GM10248 (cell line): ENCODE measurements at regions not wholly inside any gene's neighbourhood (a gene's known extent, or its start where the extent isn't known, plus 50 kb on each side); places are given as distances from the start of the nearest gene placed in this dataset.

Source experiments
- CTCF ChIA-PET: fragments of 300-600 bp; sonication (Branson Sonifier 250); formaldehyde crosslinking; extraction: SDS; loops from one replicate; lab custom pipeline; 2021; ENCODE audit warnings: antibody characterized with exemption; lab: Yijun Ruan, JAX
- POLR2A ChIA-PET: fragments of 350-650 bp; sonication (Branson Sonifier 250); formaldehyde crosslinking; extraction: SDS; loops from one replicate; lab custom pipeline; 2020; ENCODE audit warnings: antibody characterized with exemption; lab: Yijun Ruan, JAX
- DNase-seq: peaks from one replicate; pipeline ENCODE4 v3.0.0; 2012; ENCODE audit errors: extremely low spot score
- TF ChIP-seq, protein P1 (sequence below): IDR thresholded peaks from 2 replicates; pipeline ENCODE4 v1.5.1; 2012; ENCODE audit warnings: mild to moderate bottlenecking, low read depth; ENCODE audit errors: extremely low read depth, missing control alignments, control extremely low read depth

DNA sequence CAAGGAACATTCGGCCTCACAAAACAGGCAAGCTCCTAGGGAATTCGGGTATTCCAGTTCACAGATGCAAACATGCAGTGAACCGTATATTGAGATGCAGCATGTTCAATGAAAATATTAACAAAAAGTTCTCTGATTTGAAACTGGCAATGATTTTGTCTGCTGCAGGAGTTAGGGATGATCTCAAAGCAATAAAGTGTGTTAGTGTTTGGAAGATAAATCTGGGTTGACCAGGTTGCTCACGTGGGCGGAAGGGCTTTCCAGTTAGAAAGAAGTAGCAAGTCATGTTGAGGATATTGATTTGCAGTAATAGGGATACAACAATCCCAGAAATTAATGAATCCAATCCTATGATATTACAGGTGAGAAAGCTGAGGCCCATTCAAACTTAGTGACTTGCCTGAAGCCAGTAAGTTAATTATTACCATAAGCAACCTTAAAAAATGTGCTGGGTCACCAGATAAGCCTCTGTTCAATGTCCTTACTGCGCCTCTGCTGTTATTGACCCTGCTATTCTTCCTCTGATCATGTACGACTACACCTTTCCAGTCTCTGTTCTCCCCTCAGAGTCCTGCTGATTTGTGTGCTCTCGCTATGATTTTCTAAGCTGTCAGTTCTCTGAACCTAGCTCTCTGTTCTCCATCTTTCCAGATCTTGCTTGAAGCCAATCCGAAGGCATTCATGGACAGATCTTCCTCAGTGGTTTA is 370.8 kb downstream of the DSEL start:
- ChIA-PET CTCF (interaction anchor here (0.7 to 2.1 kb wide), 4 partner anchors 10 to 84 kb away, joined by 3 to 9 read pairs (median 3); no protein-coding TSS in a partner anchor), POLR2A (no interaction called here)
- TF ChIP-seq, protein P1, sequence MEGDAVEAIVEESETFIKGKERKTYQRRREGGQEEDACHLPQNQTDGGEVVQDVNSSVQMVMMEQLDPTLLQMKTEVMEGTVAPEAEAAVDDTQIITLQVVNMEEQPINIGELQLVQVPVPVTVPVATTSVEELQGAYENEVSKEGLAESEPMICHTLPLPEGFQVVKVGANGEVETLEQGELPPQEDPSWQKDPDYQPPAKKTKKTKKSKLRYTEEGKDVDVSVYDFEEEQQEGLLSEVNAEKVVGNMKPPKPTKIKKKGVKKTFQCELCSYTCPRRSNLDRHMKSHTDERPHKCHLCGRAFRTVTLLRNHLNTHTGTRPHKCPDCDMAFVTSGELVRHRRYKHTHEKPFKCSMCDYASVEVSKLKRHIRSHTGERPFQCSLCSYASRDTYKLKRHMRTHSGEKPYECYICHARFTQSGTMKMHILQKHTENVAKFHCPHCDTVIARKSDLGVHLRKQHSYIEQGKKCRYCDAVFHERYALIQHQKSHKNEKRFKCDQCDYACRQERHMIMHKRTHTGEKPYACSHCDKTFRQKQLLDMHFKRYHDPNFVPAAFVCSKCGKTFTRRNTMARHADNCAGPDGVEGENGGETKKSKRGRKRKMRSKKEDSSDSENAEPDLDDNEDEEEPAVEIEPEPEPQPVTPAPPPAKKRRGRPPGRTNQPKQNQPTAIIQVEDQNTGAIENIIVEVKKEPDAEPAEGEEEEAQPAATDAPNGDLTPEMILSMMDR = no peak

DNA sequence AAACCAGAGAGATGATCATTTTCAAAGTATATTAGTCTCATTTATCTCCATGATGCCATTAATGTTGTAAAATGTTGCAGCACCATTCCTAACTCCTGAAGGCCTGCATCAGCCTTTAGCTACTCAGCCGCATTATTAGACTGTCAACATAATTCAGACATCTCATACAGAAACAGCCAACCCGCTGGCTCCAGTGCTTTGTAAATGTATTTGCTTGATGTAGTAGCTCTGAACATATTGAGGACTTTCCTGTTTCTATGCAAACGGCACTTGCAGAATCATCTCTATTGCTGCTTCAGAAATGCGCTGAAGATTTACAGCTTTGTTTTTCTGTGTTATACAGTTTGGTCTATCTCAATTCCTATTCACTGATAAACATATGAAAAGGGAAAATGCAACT is 372.2 kb downstream of the DSEL start:
- ChIA-PET POLR2A (no interaction called here), CTCF (interaction anchor here (2.1 kb wide), 1 partner anchor 8 kb away, joined by 9 read pairs; no protein-coding TSS in a partner anchor)
- DNase-seq = no peak
- TF ChIP-seq, protein P1 = no peak

More for the DNA sequence above, 370.8 kb downstream of the DSEL start:
- no peak for DNase-seq

DNA sequence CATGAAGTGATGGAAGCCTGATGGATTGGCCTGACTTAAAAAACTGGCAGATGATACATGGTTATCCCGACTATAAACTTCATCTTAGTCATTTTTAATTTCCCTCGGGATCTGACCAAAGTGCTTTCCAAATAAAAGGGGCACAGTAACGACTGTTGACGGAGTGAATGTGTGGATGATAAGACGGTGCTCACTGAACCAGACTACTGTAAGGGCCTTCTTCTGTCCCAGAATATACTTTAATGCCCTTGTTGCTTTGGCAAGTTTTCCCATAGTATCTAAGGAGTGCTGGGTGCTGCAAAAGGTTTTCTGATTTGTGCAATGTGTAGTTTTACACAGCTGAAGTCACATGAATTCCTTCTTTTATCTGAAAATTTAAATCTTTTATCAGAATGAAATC is 373.5 kb downstream of the DSEL start:
- POLR2A ChIA-PET = no interaction called here

DNA sequence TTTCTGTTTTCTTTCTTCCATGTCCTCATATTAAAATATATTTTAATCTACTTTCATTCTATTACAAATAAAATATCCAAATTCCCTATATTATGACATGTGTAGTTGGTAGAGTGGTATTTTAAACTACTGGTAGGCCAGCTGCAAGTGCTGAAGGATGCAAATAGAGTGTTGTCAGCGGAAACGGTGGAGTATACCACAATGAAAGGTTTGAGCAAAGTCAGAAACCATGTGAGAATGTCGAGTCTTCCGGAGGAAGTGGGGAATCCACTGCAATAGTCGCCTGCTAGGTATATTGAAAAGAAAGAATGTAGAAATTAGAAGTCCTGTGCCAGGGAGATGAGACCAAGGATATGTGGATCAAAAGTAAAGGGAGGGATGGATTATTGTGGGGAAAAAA is 373.9 kb downstream of the DSEL start:
- CTCF ChIA-PET = no interaction called here
- POLR2A ChIA-PET = no interaction called here
- TF ChIP-seq, protein P1 = no peak
- DNase-seq = no peak

More for the DNA sequence above, 373.5 kb downstream of the DSEL start:
- TF ChIP-seq, protein P1 = no peak
- CTCF ChIA-PET = no interaction called here
- DNase-seq = no peak

DNA sequence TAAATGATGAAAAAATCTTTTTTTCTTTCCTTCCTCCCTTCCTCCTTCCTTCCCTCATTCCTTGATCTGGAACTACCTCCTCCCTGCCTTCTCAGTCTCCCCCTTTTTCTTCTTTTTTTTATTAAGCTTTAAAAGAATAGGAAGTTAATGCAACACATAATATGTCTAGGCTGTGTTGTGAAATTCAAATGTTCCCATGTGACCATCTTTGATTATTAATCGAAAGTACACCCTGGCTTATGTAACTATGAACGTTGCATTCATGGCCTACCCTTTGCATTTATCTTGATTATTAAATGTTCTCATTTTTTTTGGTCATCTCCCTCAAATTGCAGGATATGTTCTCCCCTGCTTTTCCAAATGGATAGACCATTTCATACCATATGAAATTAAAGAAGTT is 376.0 kb downstream of the DSEL start:
- ChIA-PET CTCF (no interaction called here), POLR2A (no interaction called here)
- DNase-seq = no peak
- TF ChIP-seq, protein P1 = no peak

DNA sequence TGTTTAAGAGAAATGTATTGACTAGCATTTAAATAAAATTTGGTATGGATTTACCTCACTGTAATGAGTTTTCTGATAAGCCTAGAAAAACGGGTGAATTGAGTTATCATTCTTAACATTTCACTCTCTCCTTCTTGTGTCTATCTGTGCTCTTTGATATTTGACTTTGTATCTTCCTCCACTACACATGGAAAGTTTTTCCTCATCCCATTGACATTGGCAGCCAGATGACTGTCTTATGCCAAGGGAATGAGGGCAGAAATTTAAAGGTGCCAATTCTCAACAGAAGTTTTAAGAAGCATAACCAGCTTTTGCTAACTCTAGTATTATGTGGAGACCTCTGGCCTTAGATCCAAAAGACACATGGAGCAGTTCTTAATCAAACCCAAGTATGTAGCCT is 376.6 kb downstream of the DSEL start:
- CTCF ChIA-PET = no interaction called here
- TF ChIP-seq, protein P1 = no peak
- DNase-seq = no peak
- POLR2A ChIA-PET = no interaction called here
